ENCODE measurements at regions not wholly inside any gene's neighbourhood (a gene's known extent, or its start where the extent isn't known, plus 50 kb on each side); places are given as distances from the start of the nearest gene placed in this dataset.

DNA sequence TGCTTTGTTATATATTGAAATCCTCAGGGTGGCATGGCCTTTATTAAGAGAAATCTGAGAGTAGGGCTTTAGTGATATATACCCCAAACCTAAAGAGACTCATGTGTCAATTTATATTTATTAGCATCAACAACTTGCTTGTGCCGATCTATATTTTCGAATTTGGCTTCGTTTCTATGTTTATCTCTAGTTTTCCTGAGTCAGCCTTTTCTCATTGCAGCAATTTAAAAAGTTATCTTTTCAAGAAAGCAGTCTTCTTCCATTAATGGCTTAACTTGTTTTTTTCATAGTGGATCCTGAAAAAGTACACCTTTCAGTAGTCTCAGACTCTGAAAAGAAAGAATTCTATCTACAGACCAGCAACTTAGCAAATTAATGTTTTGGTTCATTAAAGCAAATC is 99.9 kb upstream of the KCNN2 start:
- TF ChIP-seq, protein P1, sequence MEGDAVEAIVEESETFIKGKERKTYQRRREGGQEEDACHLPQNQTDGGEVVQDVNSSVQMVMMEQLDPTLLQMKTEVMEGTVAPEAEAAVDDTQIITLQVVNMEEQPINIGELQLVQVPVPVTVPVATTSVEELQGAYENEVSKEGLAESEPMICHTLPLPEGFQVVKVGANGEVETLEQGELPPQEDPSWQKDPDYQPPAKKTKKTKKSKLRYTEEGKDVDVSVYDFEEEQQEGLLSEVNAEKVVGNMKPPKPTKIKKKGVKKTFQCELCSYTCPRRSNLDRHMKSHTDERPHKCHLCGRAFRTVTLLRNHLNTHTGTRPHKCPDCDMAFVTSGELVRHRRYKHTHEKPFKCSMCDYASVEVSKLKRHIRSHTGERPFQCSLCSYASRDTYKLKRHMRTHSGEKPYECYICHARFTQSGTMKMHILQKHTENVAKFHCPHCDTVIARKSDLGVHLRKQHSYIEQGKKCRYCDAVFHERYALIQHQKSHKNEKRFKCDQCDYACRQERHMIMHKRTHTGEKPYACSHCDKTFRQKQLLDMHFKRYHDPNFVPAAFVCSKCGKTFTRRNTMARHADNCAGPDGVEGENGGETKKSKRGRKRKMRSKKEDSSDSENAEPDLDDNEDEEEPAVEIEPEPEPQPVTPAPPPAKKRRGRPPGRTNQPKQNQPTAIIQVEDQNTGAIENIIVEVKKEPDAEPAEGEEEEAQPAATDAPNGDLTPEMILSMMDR (IDR thresholded peaks at IDR 0.05), result no peak
- TF ChIP-seq EP300 (IDR thresholded peaks at IDR 0.05) (no peak), POLR2A (IDR thresholded peaks at IDR 0.05) (no peak)

Measured in tibial nerve (tissue), 4 donors.